ENCODE measurements at regions not wholly inside any gene's neighbourhood (a gene's known extent, or its start where the extent isn't known, plus 50 kb on each side); places are given as distances from the start of the nearest gene placed in this dataset.

DNA sequence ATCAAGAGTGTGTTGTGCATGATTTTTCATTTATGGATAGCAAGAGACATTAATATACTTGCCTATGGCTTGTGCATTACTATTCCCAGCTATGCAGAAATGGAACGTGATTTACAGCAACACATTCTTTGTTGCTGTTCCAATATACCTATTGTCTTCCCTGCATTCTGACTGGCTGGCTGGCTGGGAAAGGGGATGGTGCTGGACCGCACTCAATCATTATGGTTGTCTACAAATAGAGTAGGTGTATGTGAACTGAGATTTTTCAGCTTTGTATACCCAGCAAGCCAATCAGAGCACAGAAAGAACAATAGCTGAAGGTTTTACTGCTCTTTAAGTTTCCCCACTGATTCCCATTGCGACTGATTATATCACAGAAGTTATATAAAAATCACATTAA, 167.5 kb downstream of the ATG4C start:
- H2AFZ ChIP-seq (ENCODE audit: insufficient read depth, low read depth, low read length, poor library complexity, severe bottlenecking), result no peak overlapping the region
- POLR2A ChIA-PET, result no interaction called here
- no CpG with 5 or more reads among the region's 3 CpGs for WGBS (ENCODE audit: insufficient coverage)
- no peaks in the 10 kb centered on the region for H3K4me1 ChIP-seq (ENCODE audit: control insufficient read depth in 2 of 2, insufficient read depth in 2 of 2, low read length in 2 of 2)
- no peak overlapping the region for H3K4me3 Mint-ChIP-seq
- no peaks in the 10 kb centered on the region for H3K9me3 Mint-ChIP-seq (ENCODE audit: insufficient read depth)
- no peaks in the 10 kb centered on the region for H3K9me3 ChIP-seq (ENCODE audit: control extremely low read depth in 1 of 3, control insufficient read depth in 2 of 3, insufficient read depth in 1 of 3, low read length in 2 of 3)
- H4K20me1 ChIP-seq (ENCODE audit: control insufficient read depth, insufficient read depth, low read length, poor library complexity, severe bottlenecking), result no peaks in the 10 kb centered on the region
- no peaks in the 10 kb centered on the region for H3K36me3 ChIP-seq (replicated peaks in 1 of 2; ENCODE audit: control extremely low read depth in 1 of 2, control insufficient read depth in 1 of 2, extremely low read depth in 1 of 2, insufficient read depth in 2 of 2, low read length in 1 of 2)
- H3K79me2 ChIP-seq (ENCODE audit: control insufficient read depth, insufficient read depth, low read length), result no peaks in the 10 kb centered on the region
- peaks cover 28% of the 10 kb centered on the region for H3K27me3 Mint-ChIP-seq
- no peak overlapping the region for H3K27ac Mint-ChIP-seq
- intact Hi-C loops (cut with micrococcal nuclease), result no loop called here
- H3K4me3 ChIP-seq (ENCODE audit: control extremely low read depth in 1 of 5, extremely low read depth in 1 of 5, insufficient read depth in 1 of 5, low read depth in 2 of 5, low read length in 4 of 5), result no peak overlapping the region
- no peaks in the 10 kb centered on the region for H3K4me1 Mint-ChIP-seq
- H3K27me3 ChIP-seq (replicated peaks in 1 of 4; ENCODE audit: control extremely low read depth in 1 of 4, control insufficient read depth in 3 of 4, insufficient read depth in 4 of 4, low read length in 3 of 4), result peaks cover 0 to 13% (median 4%) of the 10 kb centered on the region in 4 experiments
- no peak overlapping the region for H3K4me2 ChIP-seq (replicated peaks; ENCODE audit: low read depth, low read length, poor library complexity, severe bottlenecking)
- no peak overlapping the region for H3K27ac ChIP-seq (ENCODE audit: low read length in 2 of 2)
- TF ChIP-seq, protein P1, sequence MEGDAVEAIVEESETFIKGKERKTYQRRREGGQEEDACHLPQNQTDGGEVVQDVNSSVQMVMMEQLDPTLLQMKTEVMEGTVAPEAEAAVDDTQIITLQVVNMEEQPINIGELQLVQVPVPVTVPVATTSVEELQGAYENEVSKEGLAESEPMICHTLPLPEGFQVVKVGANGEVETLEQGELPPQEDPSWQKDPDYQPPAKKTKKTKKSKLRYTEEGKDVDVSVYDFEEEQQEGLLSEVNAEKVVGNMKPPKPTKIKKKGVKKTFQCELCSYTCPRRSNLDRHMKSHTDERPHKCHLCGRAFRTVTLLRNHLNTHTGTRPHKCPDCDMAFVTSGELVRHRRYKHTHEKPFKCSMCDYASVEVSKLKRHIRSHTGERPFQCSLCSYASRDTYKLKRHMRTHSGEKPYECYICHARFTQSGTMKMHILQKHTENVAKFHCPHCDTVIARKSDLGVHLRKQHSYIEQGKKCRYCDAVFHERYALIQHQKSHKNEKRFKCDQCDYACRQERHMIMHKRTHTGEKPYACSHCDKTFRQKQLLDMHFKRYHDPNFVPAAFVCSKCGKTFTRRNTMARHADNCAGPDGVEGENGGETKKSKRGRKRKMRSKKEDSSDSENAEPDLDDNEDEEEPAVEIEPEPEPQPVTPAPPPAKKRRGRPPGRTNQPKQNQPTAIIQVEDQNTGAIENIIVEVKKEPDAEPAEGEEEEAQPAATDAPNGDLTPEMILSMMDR (IDR thresholded peaks at IDR 0.05), result no peak
- no peak for TF ChIP-seq EZH2 (IDR thresholded peaks at IDR 0.05; ENCODE audit: borderline replicate concordance, insufficient read depth, low read depth, low read length, poor library complexity, severe bottlenecking)
- CTCF ChIA-PET, result no interaction called here
- DNase-seq (no peak), ATAC-seq (ENCODE audit: low read depth) (no peak)
- no peak overlapping the region for H3K9ac ChIP-seq (ENCODE audit: low read length)

DNA sequence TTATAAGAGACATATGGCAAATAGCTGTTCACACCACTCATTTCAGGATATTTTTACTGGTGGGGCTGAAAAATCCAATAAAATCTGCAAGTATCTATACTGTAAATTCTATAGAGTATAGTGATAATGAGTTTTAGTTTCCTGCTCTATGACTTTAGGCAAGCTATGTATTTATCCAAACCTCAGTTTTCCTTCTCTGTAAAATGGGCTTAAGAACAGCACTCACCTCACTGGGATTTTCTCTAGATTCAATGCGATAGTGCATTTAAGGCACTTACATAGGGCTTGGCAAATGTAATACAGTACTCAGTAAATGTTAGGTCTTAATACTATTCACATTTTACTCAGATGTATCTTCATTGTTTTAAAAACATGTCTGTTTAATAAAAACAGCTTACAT, 168.7 kb downstream of the ATG4C start:
- Histone ChIP-seq H4K20me1 (ENCODE audit: control insufficient read depth, insufficient read depth, low read length, poor library complexity, severe bottlenecking) (no peaks in the 10 kb centered on the region), H3K79me2 (ENCODE audit: control insufficient read depth, insufficient read depth, low read length) (no peaks in the 10 kb centered on the region), H2AFZ (ENCODE audit: insufficient read depth, low read depth, low read length, poor library complexity, severe bottlenecking) (no peak overlapping the region), H3K36me3 (replicated peaks in 1 of 2; ENCODE audit: control extremely low read depth in 1 of 2, control insufficient read depth in 1 of 2, extremely low read depth in 1 of 2, insufficient read depth in 2 of 2, low read length in 1 of 2) (no peaks in the 10 kb centered on the region), H3K4me1 (ENCODE audit: control insufficient read depth in 2 of 2, insufficient read depth in 2 of 2, low read length in 2 of 2) (no peaks in the 10 kb centered on the region), H3K9ac (ENCODE audit: low read length) (no peak overlapping the region), H3K27me3 (replicated peaks in 1 of 4; ENCODE audit: control extremely low read depth in 1 of 4, control insufficient read depth in 3 of 4, insufficient read depth in 4 of 4, low read length in 3 of 4) (peaks cover 0 to 13% (median 5%) of the 10 kb centered on the region in 4 experiments), H3K9me3 (ENCODE audit: control extremely low read depth in 1 of 3, control insufficient read depth in 2 of 3, insufficient read depth in 1 of 3, low read length in 2 of 3) (no peaks in the 10 kb centered on the region), H3K4me2 (replicated peaks; ENCODE audit: low read depth, low read length, poor library complexity, severe bottlenecking) (no peak overlapping the region), H3K27ac (ENCODE audit: low read length in 2 of 2) (no peak overlapping the region), H3K4me3 (ENCODE audit: control extremely low read depth in 1 of 5, extremely low read depth in 1 of 5, insufficient read depth in 1 of 5, low read depth in 2 of 5, low read length in 4 of 5) (no peak overlapping the region)
- Mint-ChIP-seq H3K27ac (no peak overlapping the region), H3K4me1 (no peaks in the 10 kb centered on the region), H3K27me3 (peaks cover 28% of the 10 kb centered on the region), H3K4me3 (no peak overlapping the region), H3K9me3 (ENCODE audit: insufficient read depth) (no peaks in the 10 kb centered on the region)
- ChIA-PET CTCF (no interaction called here), POLR2A (no interaction called here)
- no CpG with 5 or more reads among the region's 1 CpG for WGBS (ENCODE audit: insufficient coverage)
- ATAC-seq (ENCODE audit: low read depth), result no peak
- intact Hi-C loops (cut with micrococcal nuclease), result no loop called here
- TF ChIP-seq EZH2 (IDR thresholded peaks at IDR 0.05; ENCODE audit: borderline replicate concordance, insufficient read depth, low read depth, low read length, poor library complexity, severe bottlenecking), result no peak
- TF ChIP-seq, protein P1 (IDR thresholded peaks at IDR 0.05), result no peak
- no peak for DNase-seq

All from B cell (primary cell).